ENCODE measurements at regions not wholly inside any gene's neighbourhood (a gene's known extent, or its start where the extent isn't known, plus 50 kb on each side); places are given as distances from the start of the nearest gene placed in this dataset.

- DNase-seq, result no peak
- Histone ChIP-seq H3F3A (ENCODE audit: insufficient read depth) (no peaks in the 10 kb centered on the region), H3K79me2 (ENCODE audit: insufficient read depth) (no peaks in the 10 kb centered on the region), H3K4me1 (ENCODE audit: insufficient read depth) (no peaks in the 10 kb centered on the region), H3K9ac (no peak overlapping the region), H3K4me3 (no peak overlapping the region), H3K27ac (no peak overlapping the region), H2AFZ (no peak overlapping the region), H4K20me1 (ENCODE audit: insufficient read depth) (no peaks in the 10 kb centered on the region), H3K9me2 (ENCODE audit: insufficient read depth) (no peaks in the 10 kb centered on the region), H3K9me3 (ENCODE audit: low read depth) (no peaks in the 10 kb centered on the region), H3K27me3 (replicated peaks; ENCODE audit: insufficient read depth) (no peaks in the 10 kb centered on the region), H3K36me3 (ENCODE audit: low read depth) (no peaks in the 10 kb centered on the region), H3K4me2 (ENCODE audit: unreplicated experiment) (no peak overlapping the region)
- WGBS, 2 experiments (ENCODE audit: low coverage in 1 of 2, low lambda C conversion rate in 2 of 2, missing lambda C conversion rate in 2 of 2), result 0 to 68% methylated on average over 1 to 3 of the region's 3 CpGs
- TF ChIP-seq EZH2phosphoT487 (IDR thresholded peaks at IDR 0.05; ENCODE audit: insufficient read depth, low read depth) (no peak), EZH2 (IDR thresholded peaks at IDR 0.05; ENCODE audit: insufficient read depth, poor library complexity, severe bottlenecking) (no peak)
- in situ Hi-C loops (cut with MboI), result no loop called here
Measured at GRCh38 chrX:39582091-39582490, 515.7 kb downstream of the BCOR start.

- no peaks in the 10 kb centered on the region for H3K9me2 ChIP-seq (ENCODE audit: insufficient read depth)
- no peaks in the 10 kb centered on the region for H3K4me1 ChIP-seq (ENCODE audit: insufficient read depth)
- no peak overlapping the region for H2AFZ ChIP-seq
- DNase-seq, result no peak
- no peaks in the 10 kb centered on the region for H4K20me1 ChIP-seq (ENCODE audit: insufficient read depth)
- no peak overlapping the region for H3K9ac ChIP-seq
- H3K27me3 ChIP-seq (replicated peaks; ENCODE audit: insufficient read depth), result no peaks in the 10 kb centered on the region
- no peak overlapping the region for H3K4me3 ChIP-seq
- no peaks in the 10 kb centered on the region for H3F3A ChIP-seq (ENCODE audit: insufficient read depth)
- no peaks in the 10 kb centered on the region for H3K9me3 ChIP-seq (ENCODE audit: low read depth)
- TF ChIP-seq EZH2 (IDR thresholded peaks at IDR 0.05; ENCODE audit: insufficient read depth, poor library complexity, severe bottlenecking) (no peak), EZH2phosphoT487 (IDR thresholded peaks at IDR 0.05; ENCODE audit: insufficient read depth, low read depth) (no peak)
- no peaks in the 10 kb centered on the region for H3K36me3 ChIP-seq (ENCODE audit: low read depth)
- 39 to 45% methylated on average over 4 of the region's 4 CpGs for WGBS, 2 experiments (ENCODE audit: low coverage in 1 of 2, low lambda C conversion rate in 2 of 2, missing lambda C conversion rate in 2 of 2)
- H3K79me2 ChIP-seq (ENCODE audit: insufficient read depth), result no peaks in the 10 kb centered on the region
- H3K4me2 ChIP-seq (ENCODE audit: unreplicated experiment), result no peak overlapping the region
- in situ Hi-C loops (cut with MboI), result no loop called here
- no peak overlapping the region for H3K27ac ChIP-seq
Measured at GRCh38 chrX:39582976-39583375, 514.8 kb downstream of the BCOR start.

GRCh38 chrX:39585808-39586207 lies 511.9 kb downstream of the BCOR start:
- Histone ChIP-seq H4K20me1 (ENCODE audit: insufficient read depth) (no peaks in the 10 kb centered on the region), H3K4me1 (ENCODE audit: insufficient read depth) (no peaks in the 10 kb centered on the region), H3F3A (ENCODE audit: insufficient read depth) (no peaks in the 10 kb centered on the region), H3K4me3 (no peak overlapping the region), H2AFZ (no peak overlapping the region), H3K27ac (no peak overlapping the region), H3K9ac (no peak overlapping the region), H3K27me3 (replicated peaks; ENCODE audit: insufficient read depth) (no peaks in the 10 kb centered on the region), H3K9me2 (ENCODE audit: insufficient read depth) (no peaks in the 10 kb centered on the region), H3K79me2 (ENCODE audit: insufficient read depth) (no peaks in the 10 kb centered on the region), H3K36me3 (ENCODE audit: low read depth) (no peaks in the 10 kb centered on the region), H3K4me2 (ENCODE audit: unreplicated experiment) (no peak overlapping the region), H3K9me3 (ENCODE audit: low read depth) (no peaks in the 10 kb centered on the region)
- in situ Hi-C loops (cut with MboI), result no loop called here
- TF ChIP-seq EZH2 (IDR thresholded peaks at IDR 0.05; ENCODE audit: insufficient read depth, poor library complexity, severe bottlenecking) (no peak), EZH2phosphoT487 (IDR thresholded peaks at IDR 0.05; ENCODE audit: insufficient read depth, low read depth) (no peak)
- 77 to 78% methylated on average over 3 of the region's 3 CpGs for WGBS, 2 experiments (ENCODE audit: low coverage in 1 of 2, low lambda C conversion rate in 2 of 2, missing lambda C conversion rate in 2 of 2)
- DNase-seq, result no peak

- no peaks in the 10 kb centered on the region for H3K27me3 ChIP-seq (replicated peaks; ENCODE audit: insufficient read depth)
- H3K27ac ChIP-seq, result no peak overlapping the region
- in situ Hi-C loops (cut with MboI), result no loop called here
- H4K20me1 ChIP-seq (ENCODE audit: insufficient read depth), result no peaks in the 10 kb centered on the region
- no peaks in the 10 kb centered on the region for H3F3A ChIP-seq (ENCODE audit: insufficient read depth)
- H3K4me2 ChIP-seq (ENCODE audit: unreplicated experiment), result no peak overlapping the region
- no peaks in the 10 kb centered on the region for H3K9me2 ChIP-seq (ENCODE audit: insufficient read depth)
- H3K36me3 ChIP-seq (ENCODE audit: low read depth), result no peaks in the 10 kb centered on the region
- H2AFZ ChIP-seq, result no peak overlapping the region
- H3K4me3 ChIP-seq, result no peak overlapping the region
- no peaks in the 10 kb centered on the region for H3K9me3 ChIP-seq (ENCODE audit: low read depth)
- H3K9ac ChIP-seq, result no peak overlapping the region
- no peaks in the 10 kb centered on the region for H3K79me2 ChIP-seq (ENCODE audit: insufficient read depth)
- TF ChIP-seq EZH2 (IDR thresholded peaks at IDR 0.05; ENCODE audit: insufficient read depth, poor library complexity, severe bottlenecking), result no peak
- no peak for TF ChIP-seq EZH2phosphoT487 (IDR thresholded peaks at IDR 0.05; ENCODE audit: insufficient read depth, low read depth)
- DNase-seq, result no peak
- WGBS, 2 experiments (ENCODE audit: low coverage in 1 of 2, low lambda C conversion rate in 2 of 2, missing lambda C conversion rate in 2 of 2), result 26 to 28% methylated on average over 4 of the region's 4 CpGs
- no peaks in the 10 kb centered on the region for H3K4me1 ChIP-seq (ENCODE audit: insufficient read depth)
Measured at GRCh38 chrX:39586359-39586758, 511.4 kb downstream of the BCOR start.

GRCh38 chrX:39591099-39591498 lies 506.7 kb downstream of the BCOR start:
- WGBS, 2 experiments (ENCODE audit: low coverage in 1 of 2, low lambda C conversion rate in 2 of 2, missing lambda C conversion rate in 2 of 2), result 65 to 69% methylated on average over 3 of the region's 3 CpGs

More at GRCh38 chrX:39591099-39591498, 506.7 kb downstream of the BCOR start:
- Histone ChIP-seq H3K4me1 (ENCODE audit: insufficient read depth) (no peaks in the 10 kb centered on the region), H2AFZ (no peak overlapping the region), H3K9ac (no peak overlapping the region), H3F3A (ENCODE audit: insufficient read depth) (no peaks in the 10 kb centered on the region), H3K4me3 (no peak overlapping the region), H3K27ac (no peak overlapping the region), H3K9me3 (ENCODE audit: low read depth) (no peaks in the 10 kb centered on the region), H3K4me2 (ENCODE audit: unreplicated experiment) (no peak overlapping the region), H4K20me1 (ENCODE audit: insufficient read depth) (no peaks in the 10 kb centered on the region), H3K9me2 (ENCODE audit: insufficient read depth) (no peaks in the 10 kb centered on the region), H3K27me3 (replicated peaks; ENCODE audit: insufficient read depth) (no peaks in the 10 kb centered on the region), H3K36me3 (ENCODE audit: low read depth) (no peaks in the 10 kb centered on the region), H3K79me2 (ENCODE audit: insufficient read depth) (no peaks in the 10 kb centered on the region)
- TF ChIP-seq EZH2 (IDR thresholded peaks at IDR 0.05; ENCODE audit: insufficient read depth, poor library complexity, severe bottlenecking), result no peak
- no peak for TF ChIP-seq EZH2phosphoT487 (IDR thresholded peaks at IDR 0.05; ENCODE audit: insufficient read depth, low read depth)
- no peak for DNase-seq
- in situ Hi-C loops (cut with MboI), result no loop called here
